MM.1S (cell line): ENCODE measurements at regions not wholly inside any gene's neighbourhood (a gene's known extent, or its start where the extent isn't known, plus 50 kb on each side); places are given as distances from the start of the nearest gene placed in this dataset.

ENCODE experiments used
- DNase-seq: peaks from one replicate; pipeline ENCODE4 v3.0.0-alpha.2; 2015
- H2AFZ ChIP-seq: fragments of 300-600 bp; sonication (generic); 2 replicates; pipeline ENCODE4 v1.6.0; 2016; ENCODE audit warnings: antibody characterized with exemption, low read length
- H3F3A ChIP-seq: fragments of 300-600 bp; sonication (generic); 2 replicates; pipeline ENCODE4 v1.6.1; 2016; ENCODE audit warnings: mild to moderate bottlenecking, antibody characterized with exemption, low read length, moderate library complexity, mixed read lengths; ENCODE audit not compliant: insufficient read depth
- H3K27ac ChIP-seq: fragments of 300-600 bp; sonication (generic); 2 replicates; pipeline ENCODE4 v1.5.1; 2016; ENCODE audit warnings: mild to moderate bottlenecking, low read length
- H3K27me3 ChIP-seq: fragments of 300-600 bp; sonication (generic); replicated peaks from 2 replicates; pipeline ENCODE4 v1.6.0; 2016; ENCODE audit warnings: low read length; ENCODE audit not compliant: insufficient read depth
- H3K36me3 ChIP-seq: fragments of 300-600 bp; sonication (generic); replicated peaks from 2 replicates; pipeline ENCODE4 v1.6.1; 2016; ENCODE audit warnings: mild to moderate bottlenecking, low read length, mixed read lengths; ENCODE audit not compliant: insufficient read depth
- H3K4me1 ChIP-seq: fragments of 300-600 bp; sonication (generic); 2 replicates; pipeline ENCODE4 v1.6.1; 2016; ENCODE audit warnings: low read length, mixed read lengths
- H3K4me2 ChIP-seq: fragments of 300-600 bp; sonication (generic); 2 replicates; pipeline ENCODE4 v1.6.0; 2016; ENCODE audit warnings: low read depth, low read length
- H3K4me3 ChIP-seq: fragments of 300-600 bp; sonication (generic); 2 replicates; pipeline ENCODE4 v1.5.1; 2016; ENCODE audit warnings: low read length, mixed read lengths
- H3K79me2 ChIP-seq: fragments of 300-600 bp; sonication (generic); 2 replicates; pipeline ENCODE4 v1.6.1; 2016; ENCODE audit warnings: mixed run types, low read length, mixed read lengths
- H3K9ac ChIP-seq: fragments of 300-600 bp; sonication (generic); 2 replicates; pipeline ENCODE4 v1.6.1; 2016; ENCODE audit warnings: low read length, mixed read lengths
- H3K9me2 ChIP-seq: fragments of 300-600 bp; sonication (generic); replicated peaks from 2 replicates; pipeline ENCODE4 v1.6.1; 2016; ENCODE audit warnings: mild to moderate bottlenecking, low read length, mixed read lengths; ENCODE audit not compliant: insufficient read depth
- H3K9me3 ChIP-seq: fragments of 300-600 bp; sonication (generic); replicated peaks from 2 replicates; pipeline ENCODE4 v1.6.1; 2016; ENCODE audit warnings: mild to moderate bottlenecking, low read length, mixed read lengths; ENCODE audit not compliant: insufficient read depth
- H4K20me1 ChIP-seq: fragments of 300-600 bp; sonication (generic); 2 replicates; pipeline ENCODE4 v1.6.1; 2016; ENCODE audit warnings: mild to moderate bottlenecking, low read length, moderate library complexity, mixed read lengths; ENCODE audit not compliant: insufficient read depth
- EZH2 ChIP-seq: fragments of 300-600 bp; sonication (generic); optimal IDR thresholded peaks from 2 replicates; pipeline ENCODE3; 2017; ENCODE audit warnings: low read depth, mild to moderate bottlenecking, antibody characterized with exemption, low read length, mixed read lengths
- EZH2phosphoT487 ChIP-seq: fragments of 300-600 bp; sonication (generic); IDR thresholded peaks from 2 replicates; pipeline ENCODE4 v1.6.1; 2018; ENCODE audit warnings: antibody characterized with exemption, low read length
- TF ChIP-seq, protein P1 (sequence below): fragments of 300-600 bp; sonication (generic); IDR thresholded peaks from 2 replicates; pipeline ENCODE4 v1.5.1; 2016; ENCODE audit warnings: antibody characterized with exemption, low read length, mixed read lengths

DNA sequence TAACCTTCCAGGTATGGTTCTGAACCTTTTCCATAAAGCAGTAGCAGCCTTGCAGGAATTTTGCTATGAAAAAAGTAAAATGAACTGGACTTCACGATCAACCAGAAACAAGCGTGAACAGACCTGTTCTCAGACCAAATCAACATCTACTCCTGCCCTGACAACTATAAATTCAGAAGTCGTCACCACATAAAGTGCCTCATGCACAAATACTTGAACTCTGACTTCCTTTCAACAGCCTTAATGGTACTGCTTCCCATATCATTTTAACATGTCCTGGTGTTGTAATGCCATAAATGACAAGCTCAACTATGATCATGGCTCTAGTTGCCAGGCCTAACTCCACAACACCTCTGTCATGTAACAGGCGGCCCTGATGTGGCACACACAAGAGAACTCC lies 262.4 kb downstream of the MTX2 start:
- Histone ChIP-seq H3K27ac (no peak overlapping the region), H3K36me3 (no peaks in the 10 kb centered on the region), H3K4me1 (no peaks in the 10 kb centered on the region), H3K9ac (no peak overlapping the region), H3K9me2 (no peaks in the 10 kb centered on the region), H3K4me2 (no peak overlapping the region), H2AFZ (no peak overlapping the region), H3K27me3 (no peaks in the 10 kb centered on the region), H4K20me1 (no peaks in the 10 kb centered on the region), H3F3A (no peaks in the 10 kb centered on the region), H3K4me3 (no peak overlapping the region), H3K79me2 (no peaks in the 10 kb centered on the region), H3K9me3 (no peaks in the 10 kb centered on the region)
- DNase-seq = no peak
- TF ChIP-seq, protein P1, sequence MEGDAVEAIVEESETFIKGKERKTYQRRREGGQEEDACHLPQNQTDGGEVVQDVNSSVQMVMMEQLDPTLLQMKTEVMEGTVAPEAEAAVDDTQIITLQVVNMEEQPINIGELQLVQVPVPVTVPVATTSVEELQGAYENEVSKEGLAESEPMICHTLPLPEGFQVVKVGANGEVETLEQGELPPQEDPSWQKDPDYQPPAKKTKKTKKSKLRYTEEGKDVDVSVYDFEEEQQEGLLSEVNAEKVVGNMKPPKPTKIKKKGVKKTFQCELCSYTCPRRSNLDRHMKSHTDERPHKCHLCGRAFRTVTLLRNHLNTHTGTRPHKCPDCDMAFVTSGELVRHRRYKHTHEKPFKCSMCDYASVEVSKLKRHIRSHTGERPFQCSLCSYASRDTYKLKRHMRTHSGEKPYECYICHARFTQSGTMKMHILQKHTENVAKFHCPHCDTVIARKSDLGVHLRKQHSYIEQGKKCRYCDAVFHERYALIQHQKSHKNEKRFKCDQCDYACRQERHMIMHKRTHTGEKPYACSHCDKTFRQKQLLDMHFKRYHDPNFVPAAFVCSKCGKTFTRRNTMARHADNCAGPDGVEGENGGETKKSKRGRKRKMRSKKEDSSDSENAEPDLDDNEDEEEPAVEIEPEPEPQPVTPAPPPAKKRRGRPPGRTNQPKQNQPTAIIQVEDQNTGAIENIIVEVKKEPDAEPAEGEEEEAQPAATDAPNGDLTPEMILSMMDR = no peak
- TF ChIP-seq EZH2 (no peak), EZH2phosphoT487 (no peak)

DNA sequence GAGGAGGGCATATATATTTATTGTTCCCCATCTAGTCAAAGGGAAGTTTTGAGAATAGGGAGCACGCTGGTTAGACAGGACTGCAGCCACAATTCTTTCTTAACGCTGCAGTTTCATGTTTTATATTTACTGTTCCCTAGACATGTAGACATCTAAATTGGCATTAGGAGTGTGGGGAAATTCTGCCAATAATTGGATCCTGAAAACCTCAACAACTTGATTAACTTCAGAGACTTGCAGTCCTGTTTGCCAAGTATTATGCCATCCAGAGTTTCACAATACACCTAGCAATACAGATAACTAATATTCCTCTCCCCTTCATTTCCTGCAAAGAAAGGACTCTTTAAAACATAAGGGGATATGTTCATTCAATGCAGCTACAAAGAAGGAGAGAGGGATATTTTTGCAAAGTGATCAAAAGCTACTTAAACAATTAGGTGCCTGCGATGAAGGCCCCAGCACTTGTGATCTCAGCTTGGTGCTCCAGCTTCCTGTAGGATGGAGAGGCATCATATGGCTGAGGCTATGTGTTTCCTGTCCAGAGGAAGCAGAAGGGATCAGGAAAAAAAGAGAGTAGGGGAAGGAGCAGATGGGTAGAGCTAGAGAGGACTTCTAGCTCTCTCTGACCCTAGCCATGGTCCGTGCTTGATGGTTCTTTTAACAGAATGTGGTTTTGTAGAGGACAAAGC lies 264.4 kb downstream of the MTX2 start:
- Histone ChIP-seq H4K20me1 (no peaks in the 10 kb centered on the region), H3K4me3 (no peak overlapping the region), H3K4me1 (no peaks in the 10 kb centered on the region), H3K27ac (no peak overlapping the region), H3K9me2 (no peaks in the 10 kb centered on the region), H3K4me2 (no peak overlapping the region), H3F3A (no peaks in the 10 kb centered on the region), H3K36me3 (no peaks in the 10 kb centered on the region), H3K9me3 (no peaks in the 10 kb centered on the region), H2AFZ (no peak overlapping the region), H3K27me3 (no peaks in the 10 kb centered on the region), H3K9ac (no peak overlapping the region), H3K79me2 (no peaks in the 10 kb centered on the region)
- DNase-seq = no peak
- TF ChIP-seq EZH2 (no peak), EZH2phosphoT487 (no peak)
- TF ChIP-seq, protein P1 = no peak

DNA sequence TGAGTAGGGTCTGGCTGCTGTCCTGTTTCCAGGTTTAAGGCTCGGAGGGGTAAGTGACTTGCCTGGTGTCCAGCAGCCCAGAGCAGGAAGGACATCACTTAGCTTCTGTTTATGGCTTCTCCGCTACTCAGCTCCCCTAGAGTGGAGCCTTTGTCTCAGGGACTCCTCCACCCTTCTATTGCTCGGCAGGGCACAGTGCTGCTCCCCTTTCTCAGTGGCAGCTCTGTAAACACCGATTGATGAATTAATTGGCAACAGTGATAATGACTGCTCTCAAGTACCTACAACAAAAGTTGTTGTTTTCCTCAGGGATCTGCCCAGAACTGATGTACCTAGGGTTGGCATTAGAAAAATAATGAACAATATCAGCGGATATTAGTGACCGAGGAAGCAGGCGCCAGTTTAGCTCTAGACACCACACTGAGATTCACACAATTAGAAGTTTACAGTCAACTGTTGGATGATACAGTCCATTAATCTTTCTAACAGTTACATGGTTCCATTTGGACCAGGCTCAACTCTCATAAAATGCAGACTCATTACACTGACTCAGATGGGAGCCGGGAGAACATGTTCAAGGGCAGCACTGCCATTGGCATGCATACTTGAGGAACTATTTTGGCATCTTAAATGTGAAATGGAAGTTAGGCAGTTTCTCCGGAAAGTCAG lies 265.7 kb downstream of the MTX2 start:
- Histone ChIP-seq H3K4me3 (no peak overlapping the region), H4K20me1 (no peaks in the 10 kb centered on the region), H2AFZ (no peak overlapping the region), H3K9ac (no peak overlapping the region), H3K36me3 (no peaks in the 10 kb centered on the region), H3K4me2 (no peak overlapping the region), H3K9me3 (no peaks in the 10 kb centered on the region), H3F3A (no peaks in the 10 kb centered on the region), H3K27me3 (no peaks in the 10 kb centered on the region), H3K9me2 (no peaks in the 10 kb centered on the region), H3K27ac (no peak overlapping the region), H3K79me2 (no peaks in the 10 kb centered on the region), H3K4me1 (no peaks in the 10 kb centered on the region)
- no peak for DNase-seq
- TF ChIP-seq EZH2 (no peak), EZH2phosphoT487 (no peak)
- TF ChIP-seq, protein P1 = no peak
